GM18907 (cell line): ENCODE measurements at regions not wholly inside any gene's neighbourhood (a gene's known extent, or its start where the extent isn't known, plus 50 kb on each side); places are given as distances from the start of the nearest gene placed in this dataset.

Source experiments
- ATAC-seq: cut with Tn5 transposase; IDR thresholded peaks from one replicate; pipeline ENCODE4 v1.9.1; 2021; ENCODE audit warnings: mild to moderate bottlenecking, moderate library complexity; ENCODE audit not compliant: unreplicated experiment

- no peak for ATAC-seq
Measured at GRCh38 chr9:13762209-13762608, 482.7 kb upstream of the MPDZ start.

- no peak for ATAC-seq
Measured at GRCh38 chr9:13759551-13759950, 480.1 kb upstream of the MPDZ start.

DNA sequence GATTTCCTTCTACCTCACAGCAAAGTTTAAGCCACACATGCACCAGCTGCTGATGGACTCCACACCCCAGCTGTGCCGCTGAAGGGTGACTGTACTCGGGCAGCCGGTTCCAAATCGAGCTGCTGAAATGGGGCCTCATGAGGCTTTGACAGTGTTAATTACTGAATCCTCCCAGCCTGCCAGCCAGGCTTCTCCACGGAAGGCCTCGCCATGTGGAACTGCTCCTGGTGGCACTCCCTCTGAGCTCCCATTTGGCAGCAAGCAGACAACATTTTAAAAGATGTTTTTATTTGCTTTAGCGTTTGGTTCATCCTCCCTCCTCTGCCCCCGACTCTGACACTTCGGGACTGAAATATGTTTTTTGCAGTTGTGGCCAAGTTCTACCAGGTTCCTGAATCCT, 479.4 kb upstream of the MPDZ start:
- ATAC-seq = no peak

DNA sequence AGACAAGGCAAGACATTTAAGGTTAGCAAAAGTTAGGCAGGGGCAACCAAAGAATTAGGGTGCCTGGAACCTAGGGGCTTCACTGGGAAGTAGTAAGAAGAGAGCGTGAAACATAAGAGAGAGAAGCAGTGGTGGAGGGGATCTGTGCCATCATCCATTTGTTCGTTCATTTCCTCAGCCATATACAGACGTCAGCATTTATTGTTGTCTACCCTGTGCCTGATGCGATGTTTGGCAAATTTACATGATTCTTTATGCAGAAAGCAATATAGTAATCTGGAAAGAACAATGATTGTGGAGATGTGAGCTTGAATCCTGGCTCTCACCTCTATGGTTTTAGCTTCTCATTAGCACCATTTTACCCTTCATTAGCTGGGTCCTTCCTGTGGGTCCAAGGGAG, 477.5 kb upstream of the MPDZ start:
- no peak for ATAC-seq

DNA sequence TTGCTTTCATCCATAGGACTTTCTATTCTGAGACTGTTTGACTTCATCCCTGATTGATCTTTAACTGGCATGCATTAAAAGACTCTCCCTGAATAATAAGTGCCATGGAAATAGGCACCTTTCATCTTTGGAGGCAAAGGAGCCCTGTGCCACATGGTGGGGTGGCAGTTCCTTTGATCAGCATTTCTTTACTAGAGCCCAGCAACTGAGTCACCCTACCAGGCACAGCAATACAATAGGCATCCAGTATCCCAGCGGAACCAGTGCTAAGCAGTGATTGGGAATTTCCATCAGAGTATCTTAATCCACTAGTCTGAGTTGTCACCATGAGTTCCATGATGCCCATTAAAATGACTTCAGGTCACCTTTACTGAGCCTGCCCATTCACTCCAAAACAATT, 476.1 kb upstream of the MPDZ start:
- ATAC-seq = no peak

DNA sequence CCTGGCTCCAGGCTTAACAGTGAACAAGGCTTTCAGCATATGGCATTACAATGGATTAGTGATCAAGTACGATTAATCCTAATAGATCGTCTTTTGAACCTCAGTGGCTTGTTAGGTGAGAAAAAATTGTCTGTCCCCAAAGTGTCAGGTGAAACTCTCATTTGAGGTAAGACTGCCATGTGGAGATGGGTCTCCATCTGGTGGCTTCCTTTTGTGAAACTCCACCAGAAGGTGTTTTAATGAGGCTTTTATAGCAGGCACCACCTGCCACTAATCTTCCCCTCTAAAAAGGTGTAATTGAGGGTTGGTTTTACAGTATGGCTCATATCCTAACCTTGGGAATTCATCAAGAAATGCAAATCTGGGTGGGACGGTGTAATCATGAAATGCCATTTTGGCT, 471.1 kb upstream of the MPDZ start:
- ATAC-seq = no peak

- ATAC-seq = no peak
Measured at GRCh38 chr9:13750061-13750460, 470.6 kb upstream of the MPDZ start.

DNA sequence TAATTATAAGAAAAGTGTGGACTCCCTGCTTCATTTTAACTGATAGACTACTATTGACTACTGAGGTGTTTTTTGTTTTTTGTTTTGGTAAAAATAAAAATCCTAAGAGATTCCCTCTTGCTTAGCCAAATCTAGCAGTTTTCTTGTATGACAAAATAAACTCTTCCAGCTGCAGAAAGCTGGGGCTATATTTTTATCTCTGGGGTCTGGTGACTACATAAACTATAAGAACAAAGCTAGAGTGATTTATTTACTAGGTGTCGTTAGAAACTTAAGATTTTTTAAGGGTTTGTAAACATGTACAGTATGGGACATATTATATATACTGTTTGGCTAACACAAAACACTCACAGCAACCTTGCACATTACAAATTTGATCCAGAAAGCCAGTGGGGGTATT, 467.4 kb upstream of the MPDZ start:
- ATAC-seq = no peak

DNA sequence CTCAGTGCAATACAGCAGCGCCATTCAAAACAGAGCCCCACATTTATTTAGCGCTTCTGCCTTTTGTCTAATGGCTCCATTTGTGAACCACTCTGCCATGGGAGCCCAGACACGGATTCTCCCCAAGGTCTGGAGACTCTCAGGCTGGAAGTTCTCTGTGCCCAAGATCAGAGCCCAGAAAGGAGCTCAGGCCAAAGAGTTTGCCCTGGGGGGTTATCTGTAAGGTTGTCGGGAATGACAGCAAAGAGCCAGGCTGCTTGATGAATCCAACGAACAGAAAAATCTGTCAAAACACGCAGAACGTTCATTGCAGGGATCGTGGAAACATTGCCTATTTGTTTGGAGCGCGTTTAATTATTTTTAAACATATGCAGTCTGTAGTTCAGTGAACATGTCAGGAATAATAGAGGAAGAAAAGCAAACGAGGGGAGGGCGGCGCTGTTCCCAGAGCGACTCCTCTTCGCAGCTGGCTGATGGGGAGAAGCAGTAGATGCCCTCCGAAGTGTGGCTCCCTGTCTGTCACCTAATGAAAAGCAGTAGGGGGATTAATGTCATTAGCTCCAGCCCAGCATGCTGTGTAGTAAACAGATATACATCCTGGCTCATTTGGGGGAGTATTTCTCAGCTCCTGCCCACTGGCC, 464.9 kb upstream of the MPDZ start:
- ATAC-seq = no peak

DNA sequence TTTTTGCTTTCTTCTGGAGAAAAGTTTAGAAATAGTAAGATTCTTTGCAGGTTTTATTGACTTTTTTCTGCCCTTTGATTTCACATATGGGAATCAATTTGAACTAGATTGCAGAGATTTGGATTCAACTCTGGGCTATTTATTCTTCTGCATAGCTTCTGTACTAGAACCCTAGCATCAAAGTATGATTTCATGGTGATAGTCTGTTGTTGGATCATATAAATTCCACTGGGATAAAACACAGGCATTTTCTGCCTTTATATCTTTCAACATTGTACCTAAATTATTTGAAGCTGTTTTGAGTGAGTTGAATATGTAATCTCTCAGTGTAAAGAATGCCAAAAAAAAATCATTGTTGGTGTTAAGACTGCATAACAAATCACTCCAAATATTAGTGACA, 458.4 kb upstream of the MPDZ start:
- no peak for ATAC-seq

DNA sequence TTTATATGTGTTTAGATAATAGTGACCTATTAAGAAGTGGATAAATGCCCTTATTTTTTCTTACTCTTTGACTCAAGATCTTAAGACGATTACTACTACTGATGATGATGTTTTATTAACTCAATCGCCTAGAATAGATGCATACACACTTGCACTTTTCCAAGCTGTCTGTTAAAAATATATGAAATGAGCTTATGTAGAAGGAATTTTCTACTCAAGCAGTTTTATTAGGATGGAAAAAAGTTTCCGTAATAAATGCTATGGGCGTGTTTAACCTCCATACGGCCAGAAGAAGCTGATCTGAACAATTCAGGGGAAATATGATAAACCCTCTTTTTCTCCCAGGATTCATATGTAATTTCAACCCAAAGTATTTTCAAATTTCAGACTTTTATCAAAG, 455.7 kb upstream of the MPDZ start:
- no peak for ATAC-seq

GRCh38 chr9:13734601-13735000, 455.1 kb upstream of the MPDZ start:
- no peak for ATAC-seq

DNA sequence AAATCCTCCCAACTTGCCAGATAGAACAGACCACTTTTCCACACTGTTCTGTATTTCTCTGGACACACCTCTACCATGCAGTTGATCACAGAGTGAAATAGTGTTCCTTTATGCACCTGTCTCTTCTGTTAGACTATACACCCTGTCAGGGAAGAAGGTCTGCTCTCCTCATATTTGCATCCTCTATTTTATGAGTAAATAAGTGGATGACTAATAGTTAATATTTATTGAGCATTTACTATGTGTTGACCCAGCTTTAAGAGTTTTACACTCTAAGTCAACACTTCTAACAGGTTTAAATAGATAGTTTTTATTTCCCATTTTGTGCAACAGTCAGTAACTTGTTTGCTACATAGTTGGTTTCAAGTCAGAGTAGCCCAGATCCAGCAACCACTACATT, 452.8 kb upstream of the MPDZ start:
- no peak for ATAC-seq

- no peak for ATAC-seq
Measured at GRCh38 chr9:13731637-13732036, 452.1 kb upstream of the MPDZ start.

DNA sequence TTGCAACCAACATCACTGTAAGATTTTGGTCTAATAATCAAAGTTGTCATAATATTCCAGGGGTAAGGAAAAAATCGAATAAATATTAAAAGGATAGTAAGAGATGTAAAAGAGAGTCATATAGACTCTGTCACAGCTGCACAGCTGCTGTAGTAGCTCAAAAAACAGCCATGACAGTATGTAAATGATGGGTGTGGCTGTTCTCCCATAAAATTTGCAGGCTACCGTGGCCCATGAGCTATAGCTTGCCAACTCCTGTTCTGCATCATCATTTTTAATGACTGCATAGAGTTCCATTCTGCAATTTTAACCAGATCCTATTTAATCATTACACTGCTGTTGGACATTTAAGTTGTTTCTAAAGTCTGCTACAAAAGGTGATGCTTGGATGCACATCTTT, 450.5 kb upstream of the MPDZ start:
- ATAC-seq = no peak

GRCh38 chr9:13728917-13729811, 449.7 kb upstream of the MPDZ start:
- no peak for ATAC-seq

DNA sequence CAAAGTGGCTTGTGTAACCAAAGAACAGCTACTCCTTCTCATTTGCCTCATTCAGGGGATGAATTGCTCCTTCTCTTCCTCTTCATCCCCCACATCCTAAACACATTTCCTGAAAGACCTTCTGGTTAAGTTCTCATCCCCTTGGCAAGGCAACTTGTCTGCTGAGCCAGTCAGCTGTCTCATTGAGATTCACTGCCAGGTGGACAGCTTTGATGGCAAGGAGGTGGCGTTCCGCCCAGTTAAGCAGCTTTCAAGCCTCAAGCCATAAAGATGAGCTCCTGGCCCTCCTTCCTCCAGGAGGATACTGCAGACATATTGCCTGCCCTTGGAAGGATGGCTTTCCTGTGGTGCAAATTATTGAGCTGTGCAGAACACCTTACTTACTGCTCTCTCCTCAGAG, 448.6 kb upstream of the MPDZ start:
- no peak for ATAC-seq

DNA sequence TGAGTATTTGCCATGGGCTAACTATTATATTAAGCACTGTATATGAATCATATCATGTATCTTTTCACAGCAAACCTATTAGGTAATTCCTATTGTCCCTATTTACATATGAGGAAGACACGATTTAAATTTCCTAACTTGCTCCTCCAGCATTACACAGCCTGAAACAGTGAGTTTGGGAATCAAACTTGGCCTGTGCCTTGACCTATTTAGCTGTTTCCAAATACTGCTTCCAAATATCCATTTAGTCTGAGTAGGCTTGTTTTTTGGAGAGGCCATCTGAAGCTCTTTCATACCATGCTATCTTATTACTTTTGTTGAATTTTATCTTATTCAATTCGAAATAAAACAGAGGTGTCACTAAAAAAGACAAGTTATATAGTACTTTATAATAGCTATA, 447.3 kb upstream of the MPDZ start:
- ATAC-seq = no peak

DNA sequence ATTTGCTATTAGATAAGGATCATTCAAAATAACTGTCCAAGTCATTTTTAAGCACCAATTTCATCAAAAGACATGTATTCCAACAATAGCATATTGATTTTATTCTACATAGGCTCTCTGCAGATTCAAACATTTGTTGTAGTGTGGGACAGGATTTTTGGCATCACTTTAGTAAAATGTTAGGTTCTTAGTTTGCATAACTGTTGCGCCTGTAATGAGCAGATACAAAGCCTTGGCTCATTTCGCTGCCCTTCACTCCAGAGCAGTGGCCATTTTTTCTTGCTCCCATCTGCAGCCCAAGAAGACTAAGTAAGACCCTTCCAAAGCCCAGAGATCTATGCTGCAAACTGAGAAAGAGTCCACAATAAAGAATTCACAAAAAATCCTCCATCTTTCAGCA, 446.0 kb upstream of the MPDZ start:
- no peak for ATAC-seq

GRCh38 chr9:13721481-13722235, 442.2 kb upstream of the MPDZ start:
- no peak for ATAC-seq

DNA sequence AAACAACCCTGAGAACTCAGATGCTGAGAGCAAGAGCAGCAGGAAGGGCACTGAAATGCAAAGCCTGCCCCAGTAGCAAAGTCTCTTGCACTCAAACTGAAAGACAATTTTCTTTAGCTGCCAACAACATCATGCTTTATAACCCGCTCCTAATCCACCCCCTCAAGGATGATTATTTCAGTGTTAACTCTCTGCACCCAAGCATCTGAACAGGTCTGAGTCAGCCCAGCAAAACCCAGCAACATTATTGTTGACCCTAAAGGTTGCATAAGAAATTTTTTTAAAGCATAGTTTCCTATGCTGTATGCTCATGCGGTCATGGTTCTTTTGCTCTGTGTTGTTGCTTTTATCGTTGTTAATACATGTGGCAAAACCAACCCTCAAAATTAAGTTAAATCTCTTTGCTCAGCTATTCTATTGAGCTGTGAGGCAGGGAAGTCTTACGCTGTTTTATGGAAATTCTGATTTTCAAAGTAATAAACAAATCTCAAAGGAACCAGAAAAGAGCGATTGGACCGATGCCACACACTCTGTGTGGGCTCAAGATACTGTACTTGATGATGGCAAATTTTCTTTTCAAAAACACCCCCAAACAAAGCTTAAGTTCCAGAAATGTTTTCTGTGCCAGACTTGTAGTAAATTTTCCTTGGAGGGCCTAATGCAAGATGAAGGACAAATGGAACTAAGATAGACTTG, 440.6 kb upstream of the MPDZ start:
- no peak for ATAC-seq
